ENCODE measurements at regions not wholly inside any gene's neighbourhood (a gene's known extent, or its start where the extent isn't known, plus 50 kb on each side); places are given as distances from the start of the nearest gene placed in this dataset.

DNA sequence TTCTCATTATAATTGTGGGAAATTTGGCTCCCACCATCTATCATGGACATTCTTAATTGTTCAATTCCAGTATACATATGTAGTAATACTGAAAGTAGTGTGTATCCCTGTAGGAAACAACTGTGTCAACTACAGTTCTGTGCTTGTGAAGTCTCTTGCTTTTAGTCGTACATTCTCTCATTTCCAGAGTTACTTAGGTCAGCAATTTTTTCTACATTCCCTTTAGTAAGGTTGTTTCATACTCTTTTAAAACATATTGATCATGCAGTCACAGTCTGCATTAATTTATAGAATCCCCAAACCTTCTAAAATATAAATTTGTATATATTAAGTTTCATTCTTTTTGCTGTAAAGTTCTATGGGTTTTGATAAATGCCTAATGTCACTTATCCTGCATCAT, 289.2 kb upstream of the PCDH10 start:
- Mint-ChIP-seq H3K36me3 (ENCODE audit: insufficient read depth in 1 of 3, low read depth in 3 of 3) (no peaks in the 10 kb centered on the region; a peak in 1 of 7 replicates), H3K4me3 (no peak overlapping the region), H3K27me3 (ENCODE audit: low read depth) (no peaks in the 10 kb centered on the region), H3K9me3 (no peaks in the 10 kb centered on the region), H3K4me1 (peaks cover 5 to 6% of the 10 kb centered on the region in 2 experiments; a peak in 3 of 4 replicates), H3K27ac (no peak overlapping the region)
- Histone ChIP-seq H4K8ac (replicated peaks; ENCODE audit: insufficient read length, low read depth, low read length) (no peak overlapping the region), H3K9ac (ENCODE audit: extremely low read depth, insufficient read length, low read length) (no peak overlapping the region), H3K4me2 (ENCODE audit: insufficient read depth, insufficient read length, low read length) (no peak overlapping the region), H2BK12ac (ENCODE audit: insufficient read length, low read depth, low read length) (no peak overlapping the region), H3K18ac (ENCODE audit: insufficient read length, low read depth, low read length) (no peak overlapping the region), H3K9me3 (ENCODE audit: control insufficient read depth, low read depth, low read length) (no peaks in the 10 kb centered on the region), H3K14ac (ENCODE audit: insufficient read depth, low read length) (no peak overlapping the region), H4K91ac (ENCODE audit: insufficient read length, low read depth, low read length) (no peak overlapping the region), H2BK20ac (ENCODE audit: low read depth, low read length, poor library complexity, severe bottlenecking) (no peak overlapping the region), H3K23ac (ENCODE audit: insufficient read length, low read depth, low read length) (no peak overlapping the region), H2BK5ac (ENCODE audit: insufficient read length, low read length) (no peak overlapping the region), H2AK5ac (ENCODE audit: insufficient read length, low read length) (no peak overlapping the region), H3K27ac (ENCODE audit: insufficient read length, low read depth, low read length) (no peak overlapping the region), H3K79me2 (ENCODE audit: insufficient read depth, low read length) (no peaks in the 10 kb centered on the region), H3K27me3 (ENCODE audit: insufficient read depth, low read length) (no peaks in the 10 kb centered on the region), H2BK120ac (ENCODE audit: low read depth, low read length, poor library complexity, severe bottlenecking) (no peak overlapping the region), H2AFZ (ENCODE audit: low read length) (no peak overlapping the region), H3K56ac (ENCODE audit: insufficient read length, low read depth, low read length) (no peak overlapping the region), H4K20me1 (ENCODE audit: control insufficient read depth, insufficient read depth, insufficient read length) (no peaks in the 10 kb centered on the region), H3K4me1 (ENCODE audit: insufficient read depth, low read length) (no peaks in the 10 kb centered on the region), H4K5ac (ENCODE audit: insufficient read length, low read depth, low read length) (no peak overlapping the region), H2BK15ac (ENCODE audit: low read depth, low read length) (no peak overlapping the region), H3K79me1 (ENCODE audit: insufficient read depth, low read depth, low read length, poor library complexity, severe bottlenecking) (no peaks in the 10 kb centered on the region), H3K23me2 (ENCODE audit: insufficient read length, low read depth, low read length, poor library complexity, severe bottlenecking) (no peaks in the 10 kb centered on the region), H3T11ph (ENCODE audit: low read length) (no peak overlapping the region), H3K4ac (ENCODE audit: low read depth, low read length) (no peak overlapping the region)
- TF ChIP-seq, protein P1, sequence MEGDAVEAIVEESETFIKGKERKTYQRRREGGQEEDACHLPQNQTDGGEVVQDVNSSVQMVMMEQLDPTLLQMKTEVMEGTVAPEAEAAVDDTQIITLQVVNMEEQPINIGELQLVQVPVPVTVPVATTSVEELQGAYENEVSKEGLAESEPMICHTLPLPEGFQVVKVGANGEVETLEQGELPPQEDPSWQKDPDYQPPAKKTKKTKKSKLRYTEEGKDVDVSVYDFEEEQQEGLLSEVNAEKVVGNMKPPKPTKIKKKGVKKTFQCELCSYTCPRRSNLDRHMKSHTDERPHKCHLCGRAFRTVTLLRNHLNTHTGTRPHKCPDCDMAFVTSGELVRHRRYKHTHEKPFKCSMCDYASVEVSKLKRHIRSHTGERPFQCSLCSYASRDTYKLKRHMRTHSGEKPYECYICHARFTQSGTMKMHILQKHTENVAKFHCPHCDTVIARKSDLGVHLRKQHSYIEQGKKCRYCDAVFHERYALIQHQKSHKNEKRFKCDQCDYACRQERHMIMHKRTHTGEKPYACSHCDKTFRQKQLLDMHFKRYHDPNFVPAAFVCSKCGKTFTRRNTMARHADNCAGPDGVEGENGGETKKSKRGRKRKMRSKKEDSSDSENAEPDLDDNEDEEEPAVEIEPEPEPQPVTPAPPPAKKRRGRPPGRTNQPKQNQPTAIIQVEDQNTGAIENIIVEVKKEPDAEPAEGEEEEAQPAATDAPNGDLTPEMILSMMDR (conservative IDR thresholded peaks at IDR 0.05) = no peak
- DNase-seq = no peak
- WGBS (ENCODE audit: extremely low coverage, insufficient read length, low lambda C conversion rate) = no CpG with 5 or more reads among the region's 1 CpG
